ENCODE measurements at regions not wholly inside any gene's neighbourhood (a gene's known extent, or its start where the extent isn't known, plus 50 kb on each side); places are given as distances from the start of the nearest gene placed in this dataset.

GRCh38 chr3:29203851-29204250 lies 77.0 kb upstream of the RBMS3 start:
- no peak overlapping the region for H3K4me3 ChIP-seq (ENCODE audit: extremely low read depth in 1 of 4, insufficient read depth in 2 of 4, low read depth in 3 of 4, low read length in 4 of 4)
- H3K27ac ChIP-seq (ENCODE audit: low read depth, low read length) = no peak overlapping the region
- no peaks in the 10 kb centered on the region for H3K36me3 ChIP-seq (ENCODE audit: control insufficient read depth in 2 of 4, insufficient read depth in 4 of 4, low read length in 3 of 4)
- no peak overlapping the region for H2BK12ac ChIP-seq (ENCODE audit: low read depth, low read length)
- 80% methylated on average over 1 of the region's 1 CpG; no CpG with 5 or more reads in 1 of the 2 experiments for WGBS, 2 experiments (ENCODE audit: extremely low coverage in 1 of 2, insufficient coverage in 1 of 2, insufficient read length in 1 of 2, insufficient replicate concordance in 2 of 2, low coverage in 1 of 2, low lambda C conversion rate in 2 of 2, missing lambda C conversion rate in 1 of 2)
- no peak overlapping the region for H4K91ac ChIP-seq (replicated peaks; ENCODE audit: insufficient read length, low read length)
- H3K4ac ChIP-seq (replicated peaks; ENCODE audit: insufficient read length, low read depth, low read length) = no peak overlapping the region
- no peak overlapping the region for H4K5ac ChIP-seq (ENCODE audit: insufficient read length, low read depth, low read length)
- no peak overlapping the region for H3K14ac ChIP-seq (ENCODE audit: insufficient read length)
- H3K9ac ChIP-seq (replicated peaks in 1 of 4; ENCODE audit: extremely low read depth in 1 of 4, low read depth in 3 of 4, low read length in 3 of 4) = no peak overlapping the region
- H3K27me3 ChIP-seq (replicated peaks in 1 of 4; ENCODE audit: control insufficient read depth in 3 of 4, extremely low read depth in 1 of 4, insufficient read depth in 3 of 4, low read length in 3 of 4) = no peaks in the 10 kb centered on the region
- POLR2A ChIA-PET (ENCODE audit: partially characterized antibody) = no interaction called here
- CTCF ChIA-PET (ENCODE audit: partially characterized antibody) = no interaction called here
- no peak overlapping the region for H2BK15ac ChIP-seq (ENCODE audit: low read length)
- H4K8ac ChIP-seq (ENCODE audit: extremely low read depth, insufficient read depth, low read length) = no peak overlapping the region
- H2BK120ac ChIP-seq (replicated peaks; ENCODE audit: low read depth, low read length) = no peak overlapping the region
- no peaks in the 10 kb centered on the region for H3K23me2 ChIP-seq (ENCODE audit: low read depth, low read length)
- no peaks in the 10 kb centered on the region for H3K4me1 ChIP-seq (replicated peaks in 1 of 4; ENCODE audit: control insufficient read depth in 3 of 4, insufficient read depth in 4 of 4, low read length in 3 of 4)
- FAIRE-seq (no peak), DNase-seq (ENCODE audit: low read depth in 1 of 2, low spot score in 2 of 2) (no peak)
- H2AK5ac ChIP-seq (ENCODE audit: low read depth, low read length) = no peak overlapping the region
- H3K18ac ChIP-seq (ENCODE audit: extremely low read depth, low read length) = no peak overlapping the region
- no peak overlapping the region for H2AFZ ChIP-seq (ENCODE audit: low read length)
- no peaks in the 10 kb centered on the region for H3K79me2 ChIP-seq (ENCODE audit: control insufficient read depth in 1 of 2, insufficient read depth in 2 of 2, low read length in 2 of 2)
- H3K9me3 ChIP-seq (ENCODE audit: insufficient read depth in 2 of 2, low read depth in 1 of 2, low read length in 1 of 2) = no peaks in the 10 kb centered on the region
- no peaks in the 10 kb centered on the region for H4K20me1 ChIP-seq (replicated peaks in 1 of 2; ENCODE audit: control insufficient read depth in 1 of 2, insufficient read depth in 2 of 2, low read length in 2 of 2)
- H2BK5ac ChIP-seq (ENCODE audit: low read depth, low read length) = no peak overlapping the region
- no peak overlapping the region for H3K4me2 ChIP-seq (ENCODE audit: insufficient read depth in 1 of 2, low read depth in 2 of 2, low read length in 2 of 2)
- no peak overlapping the region for H2BK20ac ChIP-seq (ENCODE audit: low read length)
- no peaks in the 10 kb centered on the region for H3K79me1 ChIP-seq (ENCODE audit: low read depth, low read length)
- H3K56ac ChIP-seq (replicated peaks; ENCODE audit: insufficient read length, low read depth, low read length) = no peak overlapping the region
- no peak overlapping the region for H3K23ac ChIP-seq (ENCODE audit: insufficient read length)
- TF ChIP-seq BRCA1 (IDR thresholded peaks at IDR 0.05; ENCODE audit: low read depth, low read length) (no peak), HDAC2 (IDR thresholded peaks at IDR 0.05; ENCODE audit: borderline replicate concordance in 1 of 2, low read depth in 2 of 2, low read length in 2 of 2) (no peak), SIN3A (conservative IDR thresholded peaks at IDR 0.05 in 1 of 2, IDR thresholded peaks at IDR 0.05 in 1 of 2; ENCODE audit: low read depth in 1 of 2, low read length in 2 of 2) (no peak), ATF3 (IDR thresholded peaks at IDR 0.05; ENCODE audit: insufficient read depth, low read depth, low read length) (no peak), SIX5 (IDR thresholded peaks at IDR 0.05; ENCODE audit: low read depth, low read length) (no peak), EZH2 (IDR thresholded peaks at IDR 0.05; ENCODE audit: low read depth, low read length, severe bottlenecking) (no peak), GTF2F1 (IDR thresholded peaks at IDR 0.05; ENCODE audit: borderline replicate concordance, low read depth, low read length) (no peak), POU5F1 (IDR thresholded peaks at IDR 0.05; ENCODE audit: low read depth, low read length) (no peak), MAX (IDR thresholded peaks at IDR 0.05) (no peak), TBP (IDR thresholded peaks at IDR 0.05; ENCODE audit: low read depth, low read length) (no peak), TAF7 (optimal IDR thresholded peaks at IDR 0.05; ENCODE audit: borderline replicate concordance, low read depth, low read length) (no peak), SUZ12 (IDR thresholded peaks at IDR 0.05; ENCODE audit: low read length) (no peak)
- TF ChIP-seq, protein P1, sequence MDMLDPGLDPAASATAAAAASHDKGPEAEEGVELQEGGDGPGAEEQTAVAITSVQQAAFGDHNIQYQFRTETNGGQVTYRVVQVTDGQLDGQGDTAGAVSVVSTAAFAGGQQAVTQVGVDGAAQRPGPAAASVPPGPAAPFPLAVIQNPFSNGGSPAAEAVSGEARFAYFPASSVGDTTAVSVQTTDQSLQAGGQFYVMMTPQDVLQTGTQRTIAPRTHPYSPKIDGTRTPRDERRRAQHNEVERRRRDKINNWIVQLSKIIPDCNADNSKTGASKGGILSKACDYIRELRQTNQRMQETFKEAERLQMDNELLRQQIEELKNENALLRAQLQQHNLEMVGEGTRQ (IDR thresholded peaks at IDR 0.05; ENCODE audit: low read length) = no peak

Measured in H1 (cell line).